ENCODE measurements at regions not wholly inside any gene's neighbourhood (a gene's known extent, or its start where the extent isn't known, plus 50 kb on each side); places are given as distances from the start of the nearest gene placed in this dataset.

GRCh38 chr5:135087950-135088349 is 53.9 kb upstream of the PITX1 start:
- TF ChIP-seq JUN (IDR thresholded peaks at IDR 0.05; ENCODE audit: borderline replicate concordance, insufficient read depth, insufficient read length, low read depth) (no peak), EZH2 (IDR thresholded peaks at IDR 0.05; ENCODE audit: borderline replicate concordance, low read depth, low read length, severe bottlenecking) (no peak), POLR2A (IDR thresholded peaks at IDR 0.05; ENCODE audit: low read depth, low read length) (no peak), GATA2 (IDR thresholded peaks at IDR 0.05; ENCODE audit: insufficient read depth, insufficient read length, low read depth, low read length) (no peak), FOS (IDR thresholded peaks at IDR 0.05; ENCODE audit: borderline replicate concordance, insufficient read depth, low read length) (no peak), MAX (IDR thresholded peaks at IDR 0.05; ENCODE audit: insufficient read depth, insufficient read length) (no peak), POLR2AphosphoS5 (IDR thresholded peaks at IDR 0.05; ENCODE audit: insufficient read depth, low read depth, low read length) (no peak)
- Histone ChIP-seq H3K27ac (ENCODE audit: insufficient read depth, low read depth, low read length) (no peak overlapping the region), H3K27me3 (ENCODE audit: control insufficient read depth in 2 of 2, insufficient read depth in 2 of 2, low read length in 2 of 2) (peaks cover 1 to 3% of the 10 kb centered on the region in 2 experiments), H3K9ac (replicated peaks; ENCODE audit: extremely low read depth, insufficient read depth, low read length) (no peak overlapping the region), H3K4me2 (ENCODE audit: insufficient read depth, low read length) (no peak overlapping the region), H3K4me1 (ENCODE audit: control insufficient read depth, extremely low read depth, insufficient read depth, low read length) (no peaks in the 10 kb centered on the region), H3K9me1 (replicated peaks; ENCODE audit: control insufficient read depth, extremely low read depth, insufficient read depth, low read length) (no peaks in the 10 kb centered on the region), H2AFZ (ENCODE audit: low read depth, low read length) (no peak overlapping the region), H3K36me3 (ENCODE audit: control insufficient read depth in 2 of 2, extremely low read depth in 1 of 2, insufficient read depth in 2 of 2, low read length in 2 of 2) (no peaks in the 10 kb centered on the region), H3K9me3 (replicated peaks; ENCODE audit: control insufficient read depth, insufficient read depth, low read length) (no peaks in the 10 kb centered on the region), H3K4me3 (replicated peaks in 1 of 3; ENCODE audit: insufficient read depth in 1 of 3, low read depth in 1 of 3, low read length in 3 of 3) (no peak overlapping the region), H3K79me2 (ENCODE audit: control insufficient read depth, insufficient read depth, low read length) (no peaks in the 10 kb centered on the region), H4K20me1 (replicated peaks; ENCODE audit: control insufficient read depth, extremely low read depth, insufficient read depth, low read length) (no peaks in the 10 kb centered on the region)
- intact Hi-C loops (cut with micrococcal nuclease) (no loop called here), dilution Hi-C loops (cut with MboI; ENCODE audit: extremely low pct_ligation_motif_present, low sequenced_read_pairs) (no loop called here)
- POLR2A ChIA-PET, result no interaction called here
- no peak for DNase-seq (ENCODE audit: low read depth, low spot score)
- CTCF ChIA-PET, result no interaction called here
- no peak for FAIRE-seq
- no TSS peak for BruUV-seq (replicated peaks)

GRCh38 chr5:135085936-135086725 is 52.1 kb upstream of the PITX1 start:
- BruUV-seq (replicated peaks), result no TSS peak
- H3K4me2 ChIP-seq (ENCODE audit: insufficient read depth, low read length), result no peak overlapping the region
- TF ChIP-seq FOS (IDR thresholded peaks at IDR 0.05; ENCODE audit: borderline replicate concordance, insufficient read depth, low read length), result no peak
- no peak for TF ChIP-seq MYC (IDR thresholded peaks at IDR 0.05; ENCODE audit: low read depth, low read length)
- TF ChIP-seq JUN (IDR thresholded peaks at IDR 0.05; ENCODE audit: borderline replicate concordance, insufficient read depth, insufficient read length, low read depth), result no peak
- H4K20me1 ChIP-seq (replicated peaks; ENCODE audit: control insufficient read depth, extremely low read depth, insufficient read depth, low read length), result no peaks in the 10 kb centered on the region
- intact Hi-C loops (cut with micrococcal nuclease) (no loop called here), dilution Hi-C loops (cut with MboI; ENCODE audit: extremely low pct_ligation_motif_present, low sequenced_read_pairs) (no loop called here)
- H3K79me2 ChIP-seq (ENCODE audit: control insufficient read depth, insufficient read depth, low read length), result no peaks in the 10 kb centered on the region
- POLR2A ChIA-PET, result no interaction called here
- no peaks in the 10 kb centered on the region for H3K9me1 ChIP-seq (replicated peaks; ENCODE audit: control insufficient read depth, extremely low read depth, insufficient read depth, low read length)
- no peak overlapping the region for H3K9ac ChIP-seq (replicated peaks; ENCODE audit: extremely low read depth, insufficient read depth, low read length)
- H3K4me1 ChIP-seq (ENCODE audit: control insufficient read depth, extremely low read depth, insufficient read depth, low read length), result no peaks in the 10 kb centered on the region
- no peak overlapping the region for H2AFZ ChIP-seq (ENCODE audit: low read depth, low read length)
- no peak for FAIRE-seq
- H3K27ac ChIP-seq (ENCODE audit: insufficient read depth, low read depth, low read length), result no peak overlapping the region
- H3K4me3 ChIP-seq (replicated peaks in 1 of 3; ENCODE audit: insufficient read depth in 1 of 3, low read depth in 1 of 3, low read length in 3 of 3), result no peak overlapping the region
- peaks cover 2% of the 10 kb centered on the region for H3K9me3 ChIP-seq (replicated peaks; ENCODE audit: control insufficient read depth, insufficient read depth, low read length)
- no peaks in the 10 kb centered on the region for H3K36me3 ChIP-seq (ENCODE audit: control insufficient read depth in 2 of 2, extremely low read depth in 1 of 2, insufficient read depth in 2 of 2, low read length in 2 of 2)
- H3K27me3 ChIP-seq (ENCODE audit: control insufficient read depth in 2 of 2, insufficient read depth in 2 of 2, low read length in 2 of 2), result peaks cover 1 to 3% of the 10 kb centered on the region in 2 experiments
- CTCF ChIA-PET, result no interaction called here
- no peak for DNase-seq (ENCODE audit: low read depth, low spot score)
